Fibroblast of lung (primary cell): ENCODE measurements at regions not wholly inside any gene's neighbourhood (a gene's known extent, or its start where the extent isn't known, plus 50 kb on each side); places are given as distances from the start of the nearest gene placed in this dataset.

Source experiments
- DNase-seq, 2 donors: peaks; one replicate each; pipeline versions ENCODE4 v3.0.0 to v3.0.0-alpha.2; 2010; ENCODE audit warnings: low read depth in 2 of 2
- H2AFZ ChIP-seq: 2 replicates; pipeline ENCODE4 v1.5.1; 2012; ENCODE audit warnings: low read length, control low read depth, inconsistent platforms
- H3K27ac ChIP-seq: 2 replicates; pipeline ENCODE4 v1.5.1; 2011; ENCODE audit warnings: low read length, control low read depth; ENCODE audit not compliant: insufficient read depth
- H3K27me3 ChIP-seq: 2 replicates; pipeline ENCODE4 v1.5.1; 2011; ENCODE audit warnings: mild to moderate bottlenecking, low read length; ENCODE audit not compliant: control insufficient read depth, insufficient read depth
- H3K36me3 ChIP-seq: 2 replicates; pipeline ENCODE4 v1.5.1; 2011; ENCODE audit warnings: low read length; ENCODE audit not compliant: control insufficient read depth, insufficient read depth
- H3K4me1 ChIP-seq: 2 replicates; pipeline ENCODE4 v1.5.1; 2011; ENCODE audit warnings: low read length; ENCODE audit not compliant: control insufficient read depth, insufficient read depth; ENCODE audit errors: extremely low read depth
- H3K4me2 ChIP-seq: 2 replicates; pipeline ENCODE4 v1.5.1; 2011; ENCODE audit warnings: low read length, control low read depth; ENCODE audit not compliant: insufficient read depth; ENCODE audit errors: extremely low read depth
- H3K4me3 ChIP-seq, 4 experiments: fragments of 200-600 bp in 1 of 4; sonication (generic) in 1 of 4; replicated peaks in 1 of 4; 2 replicates each; pipeline ENCODE4 v1.5.1; 2011 to 2016; ENCODE audit warnings: low read length in 4 of 4, low read depth in 3 of 4, mild to moderate bottlenecking in 3 of 4, control low read depth in 2 of 4, inconsistent platforms in 1 of 4, mixed read lengths in 1 of 4; ENCODE audit not compliant: insufficient read depth in 1 of 4; ENCODE audit errors: control extremely low read depth in 1 of 4
- H3K79me2 ChIP-seq: 2 replicates; pipeline ENCODE4 v1.5.1; 2012; ENCODE audit warnings: mild to moderate bottlenecking, low read length, inconsistent platforms; ENCODE audit not compliant: control insufficient read depth, insufficient read depth
- H3K9ac ChIP-seq: 2 replicates; pipeline ENCODE4 v1.5.1; 2011; ENCODE audit warnings: mild to moderate bottlenecking, low read length, control low read depth; ENCODE audit not compliant: insufficient read depth
- H3K9me3 ChIP-seq: 2 replicates; pipeline ENCODE4 v1.5.1; 2012; ENCODE audit warnings: low read depth, low read length; ENCODE audit not compliant: control insufficient read depth, insufficient read depth
- H4K20me1 ChIP-seq: 2 replicates; pipeline ENCODE4 v1.5.1; 2011; ENCODE audit warnings: low read length; ENCODE audit not compliant: control insufficient read depth, insufficient read depth; ENCODE audit errors: extremely low read depth
- CTCF ChIP-seq, 2 donors: IDR thresholded peaks in 1 of 2; conservative IDR thresholded peaks in 1 of 2; 1 replicate in 1 of 2; 2 replicates in 1 of 2; pipeline ENCODE4 v1.5.1; 2011 to 2012; ENCODE audit warnings: low read length in 2 of 2, control low read depth in 1 of 2, inconsistent platforms in 1 of 2, low read depth in 1 of 2, mild to moderate bottlenecking in 1 of 2
- EZH2 ChIP-seq: IDR thresholded peaks from 2 replicates; pipeline ENCODE4 v1.5.1; 2012; ENCODE audit warnings: low read length, control low read depth, mild to moderate bottlenecking; ENCODE audit errors: missing control alignments

- H4K20me1 ChIP-seq = no peaks in the 10 kb centered on the region
- DNase-seq = no peak
- H3K27me3 ChIP-seq = no peaks in the 10 kb centered on the region
- no peak overlapping the region for H2AFZ ChIP-seq
- no peak overlapping the region for H3K4me3 ChIP-seq
- H3K79me2 ChIP-seq = no peaks in the 10 kb centered on the region
- H3K4me2 ChIP-seq = no peak overlapping the region
- no peaks in the 10 kb centered on the region for H3K36me3 ChIP-seq
- H3K9ac ChIP-seq = no peak overlapping the region
- peaks cover 6% of the 10 kb centered on the region for H3K4me1 ChIP-seq
- no peak overlapping the region for H3K27ac ChIP-seq
- H3K9me3 ChIP-seq = no peaks in the 10 kb centered on the region
- no peak for TF ChIP-seq CTCF (conservative IDR thresholded peaks at IDR 0.05 in 1 of 2, IDR thresholded peaks at IDR 0.05 in 1 of 2; ENCODE audit: low read depth in 1 of 2, low read length in 2 of 2)
- TF ChIP-seq EZH2 = no peak
These were observed 466.2 kb upstream of the PAPPA start for GRCh38 chr9:115687356-115687755.

- no peaks in the 10 kb centered on the region for H4K20me1 ChIP-seq
- no peaks in the 10 kb centered on the region for H3K36me3 ChIP-seq
- H3K9me3 ChIP-seq = no peaks in the 10 kb centered on the region
- TF ChIP-seq EZH2 (no peak), CTCF (conservative IDR thresholded peaks at IDR 0.05 in 1 of 2, IDR thresholded peaks at IDR 0.05 in 1 of 2; ENCODE audit: low read depth in 1 of 2, low read length in 2 of 2) (no peak)
- H3K79me2 ChIP-seq = no peaks in the 10 kb centered on the region
- H3K4me2 ChIP-seq = no peak overlapping the region
- H3K4me3 ChIP-seq = no peak overlapping the region
- no peak overlapping the region for H3K9ac ChIP-seq
- no peaks in the 10 kb centered on the region for H3K27me3 ChIP-seq
- H3K27ac ChIP-seq = no peak overlapping the region
- H2AFZ ChIP-seq = no peak overlapping the region
- DNase-seq = no peak
- H3K4me1 ChIP-seq = peaks cover 6% of the 10 kb centered on the region
These were observed 464.3 kb upstream of the PAPPA start for GRCh38 chr9:115689331-115689730.

GRCh38 chr9:115690786-115691496, 462.6 kb upstream of the PAPPA start:
- Histone ChIP-seq H3K27me3 (no peaks in the 10 kb centered on the region), H3K36me3 (no peaks in the 10 kb centered on the region), H3K79me2 (no peaks in the 10 kb centered on the region), H3K4me1 (peaks cover 6% of the 10 kb centered on the region), H3K9ac (no peak overlapping the region), H3K9me3 (no peaks in the 10 kb centered on the region), H3K4me3 (no peak overlapping the region), H4K20me1 (no peaks in the 10 kb centered on the region), H3K27ac (peak overlapping the region; percentile 93), H3K4me2 (peak overlapping the region; percentile 13), H2AFZ (no peak overlapping the region)
- peak; percentile 96 to 98 for DNase-seq
- TF ChIP-seq CTCF (conservative IDR thresholded peaks at IDR 0.05 in 1 of 2, IDR thresholded peaks at IDR 0.05 in 1 of 2; ENCODE audit: low read depth in 1 of 2, low read length in 2 of 2) = no peak
- TF ChIP-seq EZH2 = no peak
